GM12878 (cell line): ENCODE measurements at regions not wholly inside any gene's neighbourhood (a gene's known extent, or its start where the extent isn't known, plus 50 kb on each side); places are given as distances from the start of the nearest gene placed in this dataset.

Source experiments
- CBFB ChIP-seq: IDR thresholded peaks from 2 replicates; pipeline ENCODE4 v1.6.1; 2016; ENCODE audit warnings: antibody characterized with exemption, low read depth
- EGR1 ChIP-seq, 2 experiments: IDR thresholded peaks; 1 replicate in 1 of 2; 2 replicates in 1 of 2; pipeline ENCODE4 v1.6.1; 2011 to 2012; ENCODE audit warnings: low read depth in 2 of 2, low read length in 2 of 2, borderline replicate concordance in 1 of 2, mild to moderate bottlenecking in 1 of 2, moderate library complexity in 1 of 2
- EZH2 ChIP-seq: IDR thresholded peaks from 2 replicates; pipeline ENCODE4 v1.6.1; 2012; ENCODE audit warnings: low read depth, mild to moderate bottlenecking, control low read depth, inconsistent platforms, low read length, borderline replicate concordance; ENCODE audit not compliant: control insufficient read depth
- MEF2A ChIP-seq: IDR thresholded peaks from 2 replicates; pipeline ENCODE4 v1.6.1; 2011; ENCODE audit warnings: low read depth, mild to moderate bottlenecking, low read length, moderate library complexity; ENCODE audit not compliant: insufficient read depth
- POLR2A ChIP-seq: IDR thresholded peaks from 2 replicates; pipeline ENCODE4 v1.6.1; 2011; ENCODE audit warnings: low read depth, mild to moderate bottlenecking, low read length
- POLR2AphosphoS5 ChIP-seq: IDR thresholded peaks from 2 replicates; pipeline ENCODE4 v1.6.1; 2011; ENCODE audit warnings: mild to moderate bottlenecking, low read length, inconsistent platforms
- RFX5 ChIP-seq: IDR thresholded peaks from 2 replicates; pipeline ENCODE4 v1.6.1; 2011; ENCODE audit warnings: low read depth, low read length, improper control_type of control experiment
- SMARCA5 ChIP-seq: fragments of 450-650 bp; IDR thresholded peaks from 2 replicates; pipeline ENCODE4 v1.6.1; 2017; ENCODE audit warnings: mild to moderate bottlenecking
- SRF ChIP-seq, 2 experiments: IDR thresholded peaks; 2 replicates each; pipeline ENCODE4 v1.6.1; 2011; ENCODE audit warnings: low read depth in 2 of 2, low read length in 2 of 2, mild to moderate bottlenecking in 1 of 2, moderate library complexity in 1 of 2
- TF ChIP-seq, protein P1 (sequence below), 3 experiments: IDR thresholded peaks in 2 of 3; conservative IDR thresholded peaks in 1 of 3; 2 replicates each; pipeline ENCODE4 v1.5.1; 2011; ENCODE audit warnings: low read depth in 3 of 3, low read length in 3 of 3, mild to moderate bottlenecking in 3 of 3, control low read depth in 2 of 3, moderate library complexity in 2 of 3, inconsistent platforms in 1 of 3, mixed read lengths in 1 of 3; ENCODE audit not compliant: control insufficient read depth in 2 of 3, insufficient read depth in 1 of 3; ENCODE audit errors: extremely low read depth in 1 of 3

DNA sequence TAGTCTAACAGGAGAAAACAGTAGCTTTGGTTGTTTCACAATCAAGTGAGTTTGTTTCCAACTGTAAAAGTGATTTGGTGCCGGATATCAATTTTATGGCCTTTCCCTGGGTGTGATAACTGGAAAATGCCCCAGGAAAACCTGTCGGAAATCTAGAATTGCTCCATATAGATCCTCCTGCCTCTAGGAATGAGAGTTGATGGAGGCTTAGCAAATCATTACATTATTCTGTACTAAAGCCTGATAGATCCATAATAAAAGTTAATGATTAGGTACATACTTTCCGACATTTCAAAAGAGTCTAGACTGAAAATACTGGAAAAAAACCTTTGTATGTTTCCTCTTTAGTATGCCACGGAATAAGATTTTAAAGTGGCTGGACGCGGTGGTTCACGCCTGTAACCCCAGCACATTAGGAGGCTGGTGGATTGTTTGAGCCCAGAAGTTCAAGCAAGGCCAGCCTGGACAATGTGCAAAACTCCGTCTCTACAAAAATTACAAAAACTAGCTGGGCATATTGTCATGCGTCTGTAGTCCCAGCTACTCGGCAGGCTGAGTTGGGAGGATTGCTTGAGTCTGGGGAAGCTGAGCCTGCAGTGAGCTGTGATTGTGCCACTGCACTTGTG, 70.0 kb upstream of the SLC45A1 start:
- TF ChIP-seq SMARCA5 (no peak), RFX5 (no peak), SRF (IDR thresholded peaks at IDR 0.05; ENCODE audit: low read depth in 2 of 2, low read length in 2 of 2) (no peak), CBFB (no peak), MEF2A (no peak), EGR1 (IDR thresholded peaks at IDR 0.05; ENCODE audit: borderline replicate concordance in 1 of 2, low read depth in 2 of 2, low read length in 2 of 2) (no peak), POLR2A (no peak), POLR2AphosphoS5 (no peak), EZH2 (no peak)
- TF ChIP-seq, protein P1, sequence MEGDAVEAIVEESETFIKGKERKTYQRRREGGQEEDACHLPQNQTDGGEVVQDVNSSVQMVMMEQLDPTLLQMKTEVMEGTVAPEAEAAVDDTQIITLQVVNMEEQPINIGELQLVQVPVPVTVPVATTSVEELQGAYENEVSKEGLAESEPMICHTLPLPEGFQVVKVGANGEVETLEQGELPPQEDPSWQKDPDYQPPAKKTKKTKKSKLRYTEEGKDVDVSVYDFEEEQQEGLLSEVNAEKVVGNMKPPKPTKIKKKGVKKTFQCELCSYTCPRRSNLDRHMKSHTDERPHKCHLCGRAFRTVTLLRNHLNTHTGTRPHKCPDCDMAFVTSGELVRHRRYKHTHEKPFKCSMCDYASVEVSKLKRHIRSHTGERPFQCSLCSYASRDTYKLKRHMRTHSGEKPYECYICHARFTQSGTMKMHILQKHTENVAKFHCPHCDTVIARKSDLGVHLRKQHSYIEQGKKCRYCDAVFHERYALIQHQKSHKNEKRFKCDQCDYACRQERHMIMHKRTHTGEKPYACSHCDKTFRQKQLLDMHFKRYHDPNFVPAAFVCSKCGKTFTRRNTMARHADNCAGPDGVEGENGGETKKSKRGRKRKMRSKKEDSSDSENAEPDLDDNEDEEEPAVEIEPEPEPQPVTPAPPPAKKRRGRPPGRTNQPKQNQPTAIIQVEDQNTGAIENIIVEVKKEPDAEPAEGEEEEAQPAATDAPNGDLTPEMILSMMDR (IDR thresholded peaks at IDR 0.05 in 2 of 3, conservative IDR thresholded peaks at IDR 0.05 in 1 of 3; ENCODE audit: control insufficient read depth in 2 of 3, extremely low read depth in 1 of 3, insufficient read depth in 1 of 3, low read depth in 3 of 3, low read length in 3 of 3), result no peak
